HG02798 (cell line): ENCODE measurements at regions not wholly inside any gene's neighbourhood (a gene's known extent, or its start where the extent isn't known, plus 50 kb on each side); places are given as distances from the start of the nearest gene placed in this dataset.

Experiments used
- ATAC-seq: cut with Tn5 transposase; IDR thresholded peaks from one replicate; pipeline ENCODE4 v1.9.1; 2021; ENCODE audit warnings: mild to moderate bottlenecking; ENCODE audit not compliant: unreplicated experiment, poor library complexity

- ATAC-seq, result no peak
Observed at GRCh38 chr10:6782378-6782777, 202.3 kb upstream of the PRKCQ start.

- peak; percentile 67 for ATAC-seq
Observed at GRCh38 chr10:6781133-6781770, 201.2 kb upstream of the PRKCQ start.

- peak; percentile 42 for ATAC-seq
Observed at GRCh38 chr10:6780008-6780677, 200.1 kb upstream of the PRKCQ start.

- ATAC-seq, result no peak
Observed at GRCh38 chr10:6778992-6779701, 199.1 kb upstream of the PRKCQ start.

- ATAC-seq, result no peak
Observed at GRCh38 chr10:6776170-6776569, 196.1 kb upstream of the PRKCQ start.

- no peak for ATAC-seq
Observed at GRCh38 chr10:6774406-6774805, 194.3 kb upstream of the PRKCQ start.

- no peak for ATAC-seq
Observed at GRCh38 chr10:6771331-6771730, 191.3 kb upstream of the PRKCQ start.

GRCh38 chr10:6770846-6771245, 190.8 kb upstream of the PRKCQ start:
- no peak for ATAC-seq

- ATAC-seq, result no peak
Observed at GRCh38 chr10:6769704-6770417, 189.8 kb upstream of the PRKCQ start.

GRCh38 chr10:6766131-6766801, 186.2 kb upstream of the PRKCQ start:
- no peak for ATAC-seq

- ATAC-seq, result no peak
Observed at GRCh38 chr10:6763423-6763822, 183.3 kb upstream of the PRKCQ start.

- no peak for ATAC-seq
Observed at GRCh38 chr10:6763001-6763400, 182.9 kb upstream of the PRKCQ start.

GRCh38 chr10:6759961-6760360, 179.9 kb upstream of the PRKCQ start:
- no peak for ATAC-seq

GRCh38 chr10:6757158-6757557, 177.1 kb upstream of the PRKCQ start:
- ATAC-seq, result no peak

- ATAC-seq, result no peak
Observed at GRCh38 chr10:6756716-6757115, 176.6 kb upstream of the PRKCQ start.

- ATAC-seq, result peak; percentile 49
Observed at GRCh38 chr10:6755781-6756460, 175.8 kb upstream of the PRKCQ start.

- no peak for ATAC-seq
Observed at GRCh38 chr10:6753644-6754043, 173.6 kb upstream of the PRKCQ start.

GRCh38 chr10:6751363-6751762, 171.3 kb upstream of the PRKCQ start:
- no peak for ATAC-seq

GRCh38 chr10:6748981-6749635, 169.0 kb upstream of the PRKCQ start:
- ATAC-seq, result no peak
